HT-29 (cell line): ENCODE measurements at regions not wholly inside any gene's neighbourhood (a gene's known extent, or its start where the extent isn't known, plus 50 kb on each side); places are given as distances from the start of the nearest gene placed in this dataset.

Source experiments
- DNase-seq: peaks from one replicate; pipeline ENCODE4 v3.0.0-alpha.2; 2015; ENCODE audit warnings: low spot score

GRCh38 chr1:29677028-29678024 is 441.0 kb downstream of the PTPRU start:
- no peak for DNase-seq

DNA sequence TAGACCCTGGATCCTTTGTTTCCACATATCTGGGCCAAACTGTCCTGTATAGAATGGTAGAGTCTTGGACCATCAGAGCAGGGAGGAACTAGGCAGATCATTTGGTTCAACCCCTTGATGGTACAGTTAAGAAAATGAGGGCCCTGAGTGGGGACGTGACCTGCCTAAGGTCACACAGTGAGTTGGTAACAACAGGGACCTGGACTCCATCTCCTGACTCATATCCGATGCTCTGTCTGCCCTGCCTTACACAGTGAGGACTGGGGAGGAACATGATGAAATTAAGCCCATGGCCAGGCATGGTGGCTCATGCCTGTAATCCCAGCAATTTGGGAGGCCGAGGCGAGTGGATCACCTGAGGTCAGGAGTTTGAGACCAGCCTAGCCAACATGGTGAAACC is 440.2 kb downstream of the PTPRU start:
- no peak for DNase-seq

- DNase-seq = no peak
Measured at GRCh38 chr1:29675481-29676263, 439.4 kb downstream of the PTPRU start.

- no peak for DNase-seq
Measured at GRCh38 chr1:29674627-29675326, 438.5 kb downstream of the PTPRU start.

- no peak for DNase-seq
Measured at GRCh38 chr1:29673669-29674626, 437.6 kb downstream of the PTPRU start.

DNA sequence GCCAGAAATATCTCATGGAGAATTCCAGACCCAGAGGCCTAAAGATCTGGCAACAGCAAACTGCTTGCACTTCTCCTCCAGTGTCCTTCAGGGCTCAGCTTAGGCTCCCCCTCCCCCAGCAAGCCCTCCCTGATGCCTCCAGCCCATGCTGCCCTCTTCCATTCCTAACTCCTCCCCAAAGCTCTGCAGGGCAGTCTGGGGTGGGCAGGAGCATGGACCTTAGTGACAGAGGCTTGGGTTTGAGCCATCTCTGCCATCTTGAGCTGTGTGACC is 436.8 kb downstream of the PTPRU start:
- no peak for DNase-seq

DNA sequence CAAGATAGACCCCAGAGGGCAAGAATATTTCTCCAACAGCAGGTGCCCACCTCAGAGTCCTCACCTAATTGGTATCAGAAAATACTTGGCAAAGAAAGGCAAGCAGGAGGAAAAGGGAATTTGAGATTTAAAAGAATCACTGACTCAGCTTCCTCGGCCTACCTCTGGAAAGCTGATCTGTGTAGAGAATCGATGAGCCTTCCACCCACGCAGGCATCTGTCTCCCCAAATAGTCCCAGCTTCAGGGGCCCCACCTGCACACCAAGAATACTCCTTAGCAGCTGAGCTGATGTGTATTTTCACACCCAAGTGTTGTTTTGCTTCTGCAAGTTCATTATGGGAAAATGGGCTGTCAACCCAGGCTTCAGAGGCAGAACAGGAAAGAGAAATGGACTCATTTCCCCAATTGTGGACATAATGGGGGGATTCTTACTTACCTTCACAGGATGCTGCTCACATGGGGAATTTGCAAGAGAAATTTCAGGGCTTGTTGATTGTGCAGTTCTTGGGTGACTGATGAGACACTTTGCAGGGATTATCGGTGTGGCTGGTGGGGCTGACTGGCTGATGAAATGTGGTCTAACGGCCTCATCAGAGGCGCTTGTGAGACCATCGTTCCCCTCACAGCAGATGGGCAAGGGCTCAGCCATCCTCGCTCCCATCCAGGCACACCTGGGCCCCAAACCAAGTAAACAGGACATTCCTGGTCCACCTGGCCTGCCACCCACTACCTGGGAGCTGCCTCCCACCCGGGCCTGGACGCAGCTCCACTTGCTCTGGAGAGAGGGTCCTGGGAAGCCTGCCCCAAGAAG is 436.3 kb downstream of the PTPRU start:
- DNase-seq = no peak

GRCh38 chr1:29671446-29672356 is 435.4 kb downstream of the PTPRU start:
- DNase-seq = no peak

DNA sequence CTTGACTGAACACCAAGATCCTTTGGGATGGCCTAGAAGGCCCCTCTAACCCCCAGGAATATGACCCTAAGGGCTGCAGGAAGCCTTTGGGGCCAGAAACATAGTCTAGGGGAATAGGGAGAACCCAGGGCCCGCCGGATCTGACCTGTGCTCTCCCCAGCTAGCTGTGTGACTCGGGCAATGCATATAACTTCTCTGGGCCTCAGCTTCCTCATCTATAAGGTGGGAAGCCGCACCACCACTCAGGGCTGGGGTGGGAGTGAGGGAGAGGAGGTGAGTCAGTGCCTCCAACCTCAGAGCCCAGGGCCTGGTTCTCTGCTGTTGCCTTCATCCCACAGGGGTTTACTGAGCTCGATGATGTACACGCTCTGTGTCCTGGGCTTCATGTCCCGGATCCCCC is 434.4 kb downstream of the PTPRU start:
- no peak for DNase-seq

DNA sequence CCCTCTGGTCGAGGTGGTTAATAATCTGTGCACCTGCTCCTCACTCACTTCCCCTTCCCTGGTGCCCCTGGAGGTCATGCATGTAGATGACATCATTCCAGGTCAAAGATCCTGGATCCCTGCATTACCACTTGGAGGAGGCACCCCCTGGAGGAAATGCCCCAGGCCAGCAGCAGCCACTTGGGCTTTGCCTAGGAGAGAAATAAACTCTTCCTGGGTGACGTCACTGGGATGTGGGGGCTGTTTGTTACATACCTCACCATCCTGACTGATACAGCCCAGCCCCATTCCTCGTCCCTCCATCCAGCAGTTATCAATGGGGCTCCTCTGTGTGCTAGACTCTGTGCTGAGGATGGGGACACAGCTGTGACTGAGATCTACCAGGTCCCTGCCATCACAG is 433.6 kb downstream of the PTPRU start:
- no peak for DNase-seq

- no peak for DNase-seq
Measured at GRCh38 chr1:29669158-29669871, 433.0 kb downstream of the PTPRU start.

- DNase-seq = no peak
Measured at GRCh38 chr1:29668551-29669157, 432.3 kb downstream of the PTPRU start.

GRCh38 chr1:29667951-29668350 is 431.6 kb downstream of the PTPRU start:
- DNase-seq = no peak

DNA sequence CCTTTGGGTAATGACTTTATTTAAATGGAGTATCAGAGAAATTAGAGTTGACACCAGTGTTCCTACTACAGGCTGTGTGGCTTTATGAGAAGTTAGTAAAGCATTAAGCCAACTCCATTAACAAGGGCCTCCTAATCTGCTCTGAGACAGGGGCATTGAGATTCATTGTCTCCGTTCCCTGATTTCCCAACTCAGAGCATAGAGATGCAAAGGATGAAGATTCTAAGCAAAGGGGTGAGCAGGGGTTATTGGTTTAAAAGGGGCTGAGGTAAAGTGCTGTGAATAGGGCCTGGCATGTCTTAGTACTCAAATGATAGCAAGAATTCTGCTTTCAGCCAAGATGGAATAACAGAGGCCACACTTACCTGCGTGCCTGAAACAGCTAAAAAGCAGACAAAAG is 428.4 kb downstream of the PTPRU start:
- no peak for DNase-seq

- no peak for DNase-seq
Measured at GRCh38 chr1:29658688-29659087, 422.4 kb downstream of the PTPRU start.

GRCh38 chr1:29657816-29658215 is 421.5 kb downstream of the PTPRU start:
- DNase-seq = no peak

- peak; percentile 28 for DNase-seq
Measured at GRCh38 chr1:29655945-29656850, 419.9 kb downstream of the PTPRU start.
